IMR-90 (cell line): ENCODE measurements at regions not wholly inside any gene's neighbourhood (a gene's known extent, or its start where the extent isn't known, plus 50 kb on each side); places are given as distances from the start of the nearest gene placed in this dataset.

Experiments used
- ATAC-seq: fragments of 200-7000 bp; cut with Tn5 transposase; 2 replicates; pipeline ENCODE4 v1.9.1; 2020; ENCODE audit warnings: low read depth, mild to moderate bottlenecking, moderate library complexity
- BruUV-seq: library from RNA; stranded (reverse); fragments of 400-500 nt; replicated peaks from 2 replicates; lab custom pipeline; 2021; lab: Mats Ljungman, UMichigan
- CTCF ChIA-PET: fragments of 300-600 bp; formaldehyde crosslinking; extraction: SDS; loops from one replicate; lab custom pipeline; 2021; ENCODE audit warnings: antibody characterized with exemption; lab: Yijun Ruan, JAX
- POLR2A ChIA-PET: fragments of 300-600 bp; sonication (Branson Sonifier 250); formaldehyde crosslinking; loops from one replicate; lab custom pipeline; 2022; ENCODE audit warnings: antibody characterized with exemption; ENCODE audit not compliant: unreplicated experiment; lab: Charles Lee
- DNase-seq: peaks from one replicate; pipeline ENCODE4 v3.0.0; 2013
- H2AFZ ChIP-seq: replicated peaks from 2 replicates; pipeline ENCODE3; 2013; ENCODE audit warnings: low read length, mild to moderate bottlenecking; ENCODE audit not compliant: poor library complexity
- H2AK5ac ChIP-seq: 2 replicates; pipeline ENCODE4 v1.6.1; 2013; ENCODE audit warnings: low read depth, low read length, inconsistent platforms
- H2AK9ac ChIP-seq: replicated peaks from 2 replicates; pipeline ENCODE3; 2013; ENCODE audit warnings: mild to moderate bottlenecking, low read depth, low read length, moderate library complexity; ENCODE audit not compliant: poor library complexity
- H2BK120ac ChIP-seq: 2 replicates; pipeline ENCODE4 v1.6.1; 2013; ENCODE audit warnings: low read depth, low read length, inconsistent platforms
- H2BK15ac ChIP-seq: 3 replicates; pipeline ENCODE4 v1.6.1; 2013; ENCODE audit warnings: low read depth, low read length, inconsistent platforms
- H2BK20ac ChIP-seq: 2 replicates; pipeline ENCODE4 v1.6.1; 2013; ENCODE audit warnings: low read depth, mild to moderate bottlenecking, inconsistent platforms, low read length, moderate library complexity
- H2BK5ac ChIP-seq: 2 replicates; pipeline ENCODE4 v1.6.1; 2013; ENCODE audit warnings: mild to moderate bottlenecking, low read depth, low read length, inconsistent platforms; ENCODE audit not compliant: poor library complexity, severe bottlenecking
- H3K14ac ChIP-seq: replicated peaks from 2 replicates; pipeline ENCODE4 v1.6.1; 2013; ENCODE audit warnings: low read depth, low read length, inconsistent platforms
- H3K18ac ChIP-seq: 2 replicates; pipeline ENCODE4 v1.6.1; 2013; ENCODE audit warnings: low read depth, low read length, control low read depth
- H3K23ac ChIP-seq: 2 replicates; pipeline ENCODE4 v1.6.1; 2013; ENCODE audit warnings: low read depth, low read length, inconsistent platforms
- H3K27ac ChIP-seq: 2 replicates; pipeline ENCODE4 v1.5.1; 2013; ENCODE audit warnings: mild to moderate bottlenecking, control low read depth, low read length; ENCODE audit not compliant: insufficient read depth
- H3K27me3 ChIP-seq: 2 replicates; pipeline ENCODE4 v1.6.1; 2013; ENCODE audit warnings: low read length; ENCODE audit not compliant: control insufficient read depth, insufficient read depth
- H3K36me3 ChIP-seq: 2 replicates; pipeline ENCODE4 v1.6.1; 2013; ENCODE audit warnings: low read length, mixed read lengths; ENCODE audit not compliant: control insufficient read depth, insufficient read depth
- H3K4ac ChIP-seq: 2 replicates; pipeline ENCODE4 v1.6.1; 2013; ENCODE audit warnings: low read depth, low read length, inconsistent platforms
- H3K4me1 ChIP-seq: 2 replicates; pipeline ENCODE4 v1.6.1; 2013; ENCODE audit warnings: low read length, mixed read lengths; ENCODE audit not compliant: control insufficient read depth, insufficient read depth
- H3K4me2 ChIP-seq: 2 replicates; pipeline ENCODE4 v1.6.1; 2013; ENCODE audit warnings: low read depth, mild to moderate bottlenecking, control low read depth, low read length, moderate library complexity
- H3K4me3 ChIP-seq: 2 replicates; pipeline ENCODE4 v1.5.1; 2013; ENCODE audit warnings: low read depth, mild to moderate bottlenecking, control low read depth, low read length, moderate library complexity; ENCODE audit not compliant: insufficient read depth
- H3K56ac ChIP-seq: 2 replicates; pipeline ENCODE4 v1.6.1; 2013; ENCODE audit warnings: low read length, inconsistent platforms; ENCODE audit not compliant: insufficient read depth; ENCODE audit errors: extremely low read depth
- H3K79me1 ChIP-seq, 2 experiments: 2 replicates each; pipeline ENCODE4 v1.6.1; 2013; ENCODE audit warnings: low read length in 2 of 2, inconsistent platforms in 1 of 2, low read depth in 1 of 2
- H3K9ac ChIP-seq: 2 replicates; pipeline ENCODE4 v1.6.1; 2013; ENCODE audit warnings: low read depth, low read length, control low read depth
- H3K9me1 ChIP-seq: 2 replicates; pipeline ENCODE4 v1.6.1; 2013; ENCODE audit warnings: low read length, inconsistent platforms; ENCODE audit not compliant: insufficient read depth
- H3K9me3 ChIP-seq: 2 replicates; pipeline ENCODE4 v1.6.1; 2013; ENCODE audit warnings: low read length; ENCODE audit not compliant: control insufficient read depth, insufficient read depth
- H4K20me1 ChIP-seq: 2 replicates; pipeline ENCODE4 v1.6.1; 2013; ENCODE audit warnings: low read length, inconsistent platforms; ENCODE audit not compliant: insufficient read depth
- H4K5ac ChIP-seq: 2 replicates; pipeline ENCODE4 v1.6.1; 2013; ENCODE audit warnings: mild to moderate bottlenecking, low read depth, low read length, control low read depth
- H4K8ac ChIP-seq, 2 experiments: 2 replicates each; pipeline ENCODE4 v1.6.1; 2013; ENCODE audit warnings: low read depth in 2 of 2, low read length in 2 of 2, control low read depth in 1 of 2, inconsistent platforms in 1 of 2
- H4K91ac ChIP-seq: 2 replicates; pipeline ENCODE4 v1.6.1; 2013; ENCODE audit warnings: low read depth, low read length, inconsistent platforms; ENCODE audit not compliant: insufficient read depth
- CEBPB ChIP-seq: IDR thresholded peaks from 2 replicates; pipeline ENCODE4 v1.6.1; 2012; ENCODE audit warnings: low read depth, low read length, improper control_type of control experiment
- CHD1 ChIP-seq: IDR thresholded peaks from 2 replicates; pipeline ENCODE4 v1.6.1; 2012; ENCODE audit warnings: low read depth, low read length, improper control_type of control experiment
- CTCF ChIP-seq: conservative IDR thresholded peaks from 2 replicates; pipeline ENCODE4 v1.5.1; 2012; ENCODE audit warnings: mild to moderate bottlenecking, low read depth, low read length, improper control_type of control experiment
- ELK1 ChIP-seq: fragments of 150-350 bp; IDR thresholded peaks from 2 replicates; pipeline ENCODE4 v1.6.1; 2016; ENCODE audit warnings: low read depth, mild to moderate bottlenecking, low read length, moderate library complexity, borderline replicate concordance
- MAZ ChIP-seq: IDR thresholded peaks from 2 replicates; pipeline ENCODE4 v1.6.1; 2012; ENCODE audit warnings: low read depth, mild to moderate bottlenecking, low read length, improper control_type of control experiment, moderate library complexity, borderline replicate concordance
- MXI1 ChIP-seq: IDR thresholded peaks from 2 replicates; pipeline ENCODE4 v1.6.1; 2012; ENCODE audit warnings: low read depth, mild to moderate bottlenecking, low read length, moderate library complexity, borderline replicate concordance
- POLR2A ChIP-seq: IDR thresholded peaks from 2 replicates; pipeline ENCODE4 v1.6.1; 2012; ENCODE audit warnings: mild to moderate bottlenecking, low read depth, low read length
- RCOR1 ChIP-seq: IDR thresholded peaks from 2 replicates; pipeline ENCODE4 v1.6.1; 2012; ENCODE audit warnings: mild to moderate bottlenecking, low read length, improper control_type of control experiment; ENCODE audit not compliant: insufficient replicate concordance
- RFX5 ChIP-seq: IDR thresholded peaks from 2 replicates; pipeline ENCODE4 v1.8.0; 2012; ENCODE audit warnings: low read depth, mild to moderate bottlenecking, low read length, moderate library complexity
- USF2 ChIP-seq: fragments of 150-350 bp; IDR thresholded peaks from 2 replicates; pipeline ENCODE4 v1.6.1; 2017; ENCODE audit warnings: mild to moderate bottlenecking, antibody characterized with exemption, low read length, low read depth
- WGBS, 2 experiments: methylation state at CpG; one replicate each; pipeline versions ENCODE4 v1.1.5 to v1.1.7; 2013; ENCODE audit warnings: missing lambda C conversion rate in 2 of 2; ENCODE audit not compliant: insufficient read length in 1 of 2; ENCODE audit errors: extremely low coverage in 2 of 2; 5-methylcytosine and 5-hydroxymethylcytosine counted together
- dilution Hi-C: fragments of 300-500 bp; cut with HindIII; formaldehyde crosslinking; loops from one replicate; pipeline ENCODE4 v1.14.3; 2018; ENCODE audit warnings: low sequenced_read_pairs; ENCODE audit not compliant: unreplicated experiment
- in situ Hi-C: fragments of 300-500 bp; cut with MboI; formaldehyde crosslinking; loops from 3 replicates; pipeline ENCODE4 v1.14.3; 2019; ENCODE audit warnings: low sequenced_read_pairs, inconsistent platforms, mixed read lengths
- intact Hi-C: fragments of 100-400 bp; cut with micrococcal nuclease; formaldehyde crosslinking; loops from 2 replicates; pipeline ENCODE4 v1.10.0; 2022

- H3K56ac ChIP-seq: no peak overlapping the region
- H3K4ac ChIP-seq: no peak overlapping the region
- H2BK5ac ChIP-seq: no peak overlapping the region
- no peak overlapping the region for H2AK5ac ChIP-seq
- no peak overlapping the region for H2AK9ac ChIP-seq
- no peaks in the 10 kb centered on the region for H3K9me3 ChIP-seq
- ChIA-PET POLR2A (no interaction called here), CTCF (no interaction called here)
- BruUV-seq: no TSS peak
- ATAC-seq: peak; percentile 70
- H4K5ac ChIP-seq: no peak overlapping the region
- H2AFZ ChIP-seq: no peak overlapping the region
- H3K27me3 ChIP-seq: no peaks in the 10 kb centered on the region
- dilution Hi-C loops (no loop called here), in situ Hi-C loops (no loop called here), intact Hi-C loops (no loop called here)
- no peak overlapping the region for H2BK20ac ChIP-seq
- H3K14ac ChIP-seq: no peak overlapping the region
- H4K8ac ChIP-seq: no peak overlapping the region
- no peaks in the 10 kb centered on the region for H3K4me1 ChIP-seq
- no peak overlapping the region for H3K4me2 ChIP-seq
- TF ChIP-seq ELK1 (no peak), MXI1 (no peak), USF2 (no peak), RFX5 (no peak), CEBPB (no peak), MAZ (no peak), RCOR1 (no peak), CTCF (no peak), POLR2A (no peak), CHD1 (no peak)
- H4K91ac ChIP-seq: no peak overlapping the region
- H3K9ac ChIP-seq: no peak overlapping the region
- H3K79me1 ChIP-seq: no peaks in the 10 kb centered on the region
- no peak overlapping the region for H2BK120ac ChIP-seq
- no peak overlapping the region for H2BK15ac ChIP-seq
- no peaks in the 10 kb centered on the region for H4K20me1 ChIP-seq
- no peak overlapping the region for H3K4me3 ChIP-seq
- H3K9me1 ChIP-seq: no peaks in the 10 kb centered on the region
- no peak overlapping the region for H3K18ac ChIP-seq
- no CpG with 5 or more reads among the region's 3 CpGs for WGBS, 2 experiments
- peak; percentile 53 for DNase-seq
- H3K36me3 ChIP-seq: no peaks in the 10 kb centered on the region
- no peak overlapping the region for H3K27ac ChIP-seq
- H3K23ac ChIP-seq: no peak overlapping the region
Observed at GRCh38 chr3:24060055-24060454, 115.0 kb downstream of the NR1D2 start.
